Bronchial epithelial cell (primary cell): ENCODE measurements at regions not wholly inside any gene's neighbourhood (a gene's known extent, or its start where the extent isn't known, plus 50 kb on each side); places are given as distances from the start of the nearest gene placed in this dataset.

Experiments
- DNase-seq: peaks from one replicate; pipeline ENCODE4 v3.0.0-alpha.2; 2010; ENCODE audit warnings: low read depth
- FAIRE-seq: peaks from 2 replicates; lab custom pipeline; 2011; peaks lifted over from hg19 to GRCh38; lab: Jason Lieb, UNC
- H3K27me3 ChIP-seq: 2 replicates; pipeline ENCODE4 v1.5.1; 2011; ENCODE audit warnings: low read length; ENCODE audit not compliant: control insufficient read depth, insufficient read depth
- H3K36me3 ChIP-seq: 2 replicates; pipeline ENCODE4 v1.5.1; 2011; ENCODE audit warnings: low read length; ENCODE audit not compliant: control insufficient read depth, insufficient read depth
- H3K4me3 ChIP-seq: 2 replicates; pipeline ENCODE4 v1.5.1; 2011; ENCODE audit warnings: mild to moderate bottlenecking, low read depth, low read length, control low read depth
- CTCF ChIP-seq: IDR thresholded peaks from 2 replicates; pipeline ENCODE4 v1.5.1; 2011; ENCODE audit warnings: mild to moderate bottlenecking, moderate library complexity, low read length, control low read depth, inconsistent platforms; ENCODE audit not compliant: insufficient read depth, severe bottlenecking

GRCh38 chr3:127065138-127065427 lies 82.2 kb downstream of the PLXNA1 start:
- Histone ChIP-seq H3K27me3 (no peaks in the 10 kb centered on the region), H3K4me3 (no peak overlapping the region), H3K36me3 (no peaks in the 10 kb centered on the region)
- no peak for FAIRE-seq
- DNase-seq, result no peak
- TF ChIP-seq CTCF, result no peak

DNA sequence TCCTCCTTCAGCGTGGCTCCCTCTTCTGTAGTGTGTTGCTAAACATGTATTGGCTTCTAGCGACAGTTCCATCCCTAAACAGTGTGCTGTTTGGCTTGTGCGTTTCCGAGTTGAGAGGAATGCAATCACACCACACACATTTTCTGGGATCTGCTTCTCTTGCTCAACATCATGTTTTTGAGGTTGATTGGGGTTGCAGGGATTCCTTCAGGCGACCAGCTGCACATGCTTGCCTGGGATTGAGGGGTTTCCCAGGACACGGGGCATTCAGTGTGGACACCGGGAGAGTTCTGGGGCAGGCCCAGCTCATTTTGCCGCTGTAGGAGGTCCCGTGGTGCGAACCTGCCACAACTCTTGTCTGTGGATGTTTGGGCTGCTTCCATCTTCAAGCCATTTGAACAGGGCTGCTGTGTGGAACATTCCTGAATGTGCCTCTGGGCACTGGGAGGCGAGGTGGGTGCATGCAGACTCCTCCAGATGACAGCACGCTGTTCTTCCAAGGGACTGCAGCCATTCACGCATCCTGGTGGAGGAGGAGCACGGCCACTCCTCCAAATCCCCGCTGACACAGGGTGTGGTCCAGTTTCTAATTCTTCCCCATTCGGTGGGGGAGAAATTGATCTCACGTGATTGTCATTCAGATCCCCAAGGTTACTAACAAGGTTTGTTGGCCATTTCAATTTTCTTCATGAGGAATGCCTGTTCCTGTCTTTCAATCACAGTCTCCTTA lies 82.8 kb downstream of the PLXNA1 start:
- no peak for TF ChIP-seq CTCF
- Histone ChIP-seq H3K4me3 (no peak overlapping the region), H3K36me3 (no peaks in the 10 kb centered on the region), H3K27me3 (no peaks in the 10 kb centered on the region)
- FAIRE-seq (peak; percentile 43), DNase-seq (no peak)

DNA sequence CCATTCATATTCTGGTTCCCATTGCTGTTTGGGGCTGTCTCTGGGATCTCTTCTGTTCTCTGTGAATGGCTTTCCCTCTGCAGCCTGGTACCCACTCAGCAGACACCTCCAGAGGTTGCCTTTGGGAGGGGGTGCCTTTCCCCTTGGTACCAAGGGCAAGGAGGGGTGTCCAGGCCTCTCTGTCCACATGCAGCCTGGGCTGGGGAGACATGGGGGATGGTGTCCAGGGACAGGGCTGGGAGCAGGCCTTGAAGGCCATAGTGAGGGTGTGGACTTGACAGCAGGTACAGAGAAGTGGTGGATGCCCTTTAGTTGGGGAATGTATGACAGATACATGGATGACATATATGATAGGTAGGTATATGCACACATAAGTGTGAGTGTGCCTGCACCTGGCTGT lies 83.7 kb downstream of the PLXNA1 start:
- no peaks in the 10 kb centered on the region for H3K36me3 ChIP-seq
- TF ChIP-seq CTCF, result no peak

GRCh38 chr3:127067116-127067910 lies 84.4 kb downstream of the PLXNA1 start:
- no peak for TF ChIP-seq CTCF
- peak; percentile 70 for FAIRE-seq
- Histone ChIP-seq H3K27me3 (no peaks in the 10 kb centered on the region), H3K4me3 (no peak overlapping the region), H3K36me3 (no peaks in the 10 kb centered on the region)
- DNase-seq, result no peak

More for the DNA sequence above, 83.7 kb downstream of the PLXNA1 start:
- DNase-seq, result no peak
- FAIRE-seq, result no peak
- no peak overlapping the region for H3K4me3 ChIP-seq
- H3K27me3 ChIP-seq, result no peaks in the 10 kb centered on the region

DNA sequence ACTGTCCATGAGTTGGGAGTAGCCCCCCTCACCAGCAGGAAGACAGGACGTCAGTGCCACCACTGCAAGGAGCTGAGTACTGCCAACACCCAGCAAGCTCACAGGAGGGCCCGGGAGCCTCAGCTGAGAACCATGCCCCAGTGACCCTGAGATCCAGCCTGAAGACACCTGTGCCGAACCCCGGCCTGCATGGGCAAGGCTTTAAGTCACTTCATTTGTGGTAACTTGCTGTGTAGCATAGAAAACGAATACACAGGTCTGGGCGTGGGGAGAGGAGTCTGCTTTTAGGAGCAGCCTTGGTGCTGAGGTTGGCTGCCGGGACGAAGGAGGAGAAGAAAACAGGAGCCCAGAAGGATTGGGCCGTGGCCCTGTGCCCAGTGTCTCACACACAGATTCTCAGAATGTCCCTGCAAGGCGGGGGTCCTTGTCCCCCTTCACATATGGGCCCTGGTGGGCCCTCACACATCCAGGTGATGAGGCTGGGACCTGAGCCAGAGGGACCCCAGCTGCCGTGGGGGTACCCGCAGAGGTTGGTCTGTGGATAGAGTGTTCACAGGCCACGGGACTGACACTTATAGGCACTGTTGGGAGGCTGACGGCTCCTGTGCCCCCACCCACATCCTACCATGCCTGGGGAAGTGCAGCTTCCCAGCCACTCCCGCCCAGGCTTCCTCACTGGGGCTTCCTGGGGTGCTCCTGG lies 85.3 kb downstream of the PLXNA1 start:
- FAIRE-seq (no peak), DNase-seq (no peak)
- no peak overlapping the region for H3K4me3 ChIP-seq
- no peak for TF ChIP-seq CTCF
- H3K27me3 ChIP-seq, result no peaks in the 10 kb centered on the region
- no peaks in the 10 kb centered on the region for H3K36me3 ChIP-seq
